Umbilical cord (tissue), 1 donor: ENCODE measurements at regions not wholly inside any gene's neighbourhood (a gene's known extent, or its start where the extent isn't known, plus 50 kb on each side); places are given as distances from the start of the nearest gene placed in this dataset.
A peak's percentile ranks its signal among the peaks of the same experiment; 100 is the strongest.

ENCODE experiments used
- DNase-seq: peaks from one replicate; pipeline ENCODE4 v3.0.0-alpha.2; 2015; ENCODE audit warnings: low spot score

- no peak for DNase-seq
Measured at GRCh38 chr6:95243053-95243452, 334.3 kb upstream of the MANEA start.

GRCh38 chr6:95244751-95245150 lies 332.6 kb upstream of the MANEA start:
- DNase-seq = no peak

- peak; percentile 43 for DNase-seq
Measured at GRCh38 chr6:95248499-95248898, 328.8 kb upstream of the MANEA start.

- peak; percentile 61 for DNase-seq
Measured at GRCh38 chr6:95249175-95249574, 328.2 kb upstream of the MANEA start.

GRCh38 chr6:95249661-95250060 lies 327.7 kb upstream of the MANEA start:
- DNase-seq = no peak

GRCh38 chr6:95263840-95264239 lies 313.5 kb upstream of the MANEA start:
- DNase-seq = no peak

- DNase-seq = no peak
Measured at GRCh38 chr6:95266537-95267258, 310.6 kb upstream of the MANEA start.

GRCh38 chr6:95274686-95275235 lies 302.6 kb upstream of the MANEA start:
- DNase-seq = no peak

- DNase-seq = peak; percentile 65
Measured at GRCh38 chr6:95279616-95280015, 297.7 kb upstream of the MANEA start.

- no peak for DNase-seq
Measured at GRCh38 chr6:95280686-95281273, 296.6 kb upstream of the MANEA start.

GRCh38 chr6:95285881-95286280 lies 291.5 kb upstream of the MANEA start:
- DNase-seq = no peak

GRCh38 chr6:95286874-95287273 lies 290.5 kb upstream of the MANEA start:
- DNase-seq = peak; percentile 33

- DNase-seq = no peak
Measured at GRCh38 chr6:95288251-95288650, 289.1 kb upstream of the MANEA start.

- DNase-seq = peak; percentile 13
Measured at GRCh38 chr6:95292011-95292410, 285.3 kb upstream of the MANEA start.

- DNase-seq = no peak
Measured at GRCh38 chr6:95293257-95293656, 284.1 kb upstream of the MANEA start.

GRCh38 chr6:95294043-95294442 lies 283.3 kb upstream of the MANEA start:
- peak; percentile 50 for DNase-seq

GRCh38 chr6:95309545-95309944 lies 267.8 kb upstream of the MANEA start:
- no peak for DNase-seq

GRCh38 chr6:95318137-95318536 lies 259.2 kb upstream of the MANEA start:
- DNase-seq = no peak

GRCh38 chr6:95321126-95321525 lies 256.2 kb upstream of the MANEA start:
- DNase-seq = peak; percentile 1

GRCh38 chr6:95325916-95326315 lies 251.4 kb upstream of the MANEA start:
- no peak for DNase-seq

- DNase-seq = no peak
Measured at GRCh38 chr6:95328231-95328630, 249.1 kb upstream of the MANEA start.

- DNase-seq = peak; percentile 8
Measured at GRCh38 chr6:95352064-95352795, 225.1 kb upstream of the MANEA start.

- no peak for DNase-seq
Measured at GRCh38 chr6:95354551-95354950, 222.8 kb upstream of the MANEA start.
